ENCODE measurements at regions not wholly inside any gene's neighbourhood (a gene's known extent, or its start where the extent isn't known, plus 50 kb on each side); places are given as distances from the start of the nearest gene placed in this dataset.

DNA sequence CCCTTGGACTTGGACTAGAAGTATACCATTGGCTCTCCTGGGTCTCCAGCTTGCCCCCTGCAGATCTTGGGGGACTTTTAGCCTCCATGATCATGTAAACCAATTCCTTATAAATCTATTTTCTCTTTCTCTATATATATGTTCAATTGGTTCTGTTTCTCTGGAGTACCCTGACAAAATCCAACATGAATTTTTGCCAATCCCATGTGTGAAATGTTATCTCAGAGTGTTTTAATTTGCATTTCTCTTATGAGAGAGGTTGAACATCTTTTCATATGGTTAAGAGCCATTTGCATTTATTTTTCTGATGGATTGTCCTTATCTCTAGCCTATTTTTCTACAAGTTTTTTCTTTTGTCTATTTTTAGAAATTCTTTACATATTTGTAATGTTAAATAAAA lies 131.7 kb upstream of the NEO1 start:
- TF ChIP-seq POLR2A (IDR thresholded peaks at IDR 0.05) (no peak), EP300 (IDR thresholded peaks at IDR 0.05) (no peak), POLR2AphosphoS5 (IDR thresholded peaks at IDR 0.05) (no peak)
- TF ChIP-seq, protein P1, sequence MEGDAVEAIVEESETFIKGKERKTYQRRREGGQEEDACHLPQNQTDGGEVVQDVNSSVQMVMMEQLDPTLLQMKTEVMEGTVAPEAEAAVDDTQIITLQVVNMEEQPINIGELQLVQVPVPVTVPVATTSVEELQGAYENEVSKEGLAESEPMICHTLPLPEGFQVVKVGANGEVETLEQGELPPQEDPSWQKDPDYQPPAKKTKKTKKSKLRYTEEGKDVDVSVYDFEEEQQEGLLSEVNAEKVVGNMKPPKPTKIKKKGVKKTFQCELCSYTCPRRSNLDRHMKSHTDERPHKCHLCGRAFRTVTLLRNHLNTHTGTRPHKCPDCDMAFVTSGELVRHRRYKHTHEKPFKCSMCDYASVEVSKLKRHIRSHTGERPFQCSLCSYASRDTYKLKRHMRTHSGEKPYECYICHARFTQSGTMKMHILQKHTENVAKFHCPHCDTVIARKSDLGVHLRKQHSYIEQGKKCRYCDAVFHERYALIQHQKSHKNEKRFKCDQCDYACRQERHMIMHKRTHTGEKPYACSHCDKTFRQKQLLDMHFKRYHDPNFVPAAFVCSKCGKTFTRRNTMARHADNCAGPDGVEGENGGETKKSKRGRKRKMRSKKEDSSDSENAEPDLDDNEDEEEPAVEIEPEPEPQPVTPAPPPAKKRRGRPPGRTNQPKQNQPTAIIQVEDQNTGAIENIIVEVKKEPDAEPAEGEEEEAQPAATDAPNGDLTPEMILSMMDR (IDR thresholded peaks at IDR 0.05), result no peak

All from suprapubic skin (tissue), 4 donors.